Endodermal cell (in vitro differentiated cells): ENCODE measurements at regions not wholly inside any gene's neighbourhood (a gene's known extent, or its start where the extent isn't known, plus 50 kb on each side); places are given as distances from the start of the nearest gene placed in this dataset.

Source experiments
- DNase-seq: peaks from one replicate; pipeline ENCODE4 v3.0.0-alpha.2; 2017
- H3K27ac ChIP-seq: 2 replicates; pipeline ENCODE4 v1.5.1; 2013; ENCODE audit warnings: mild to moderate bottlenecking, low read depth, low read length, moderate library complexity
- H3K27me3 ChIP-seq: 2 replicates; pipeline ENCODE4 v1.6.1; 2013; ENCODE audit warnings: mild to moderate bottlenecking, low read length, moderate library complexity; ENCODE audit not compliant: insufficient read depth, control insufficient read depth, poor library complexity, severe bottlenecking
- H3K36me3 ChIP-seq: 2 replicates; pipeline ENCODE4 v1.7.0; 2013; ENCODE audit warnings: mild to moderate bottlenecking, low read length, moderate library complexity; ENCODE audit not compliant: control insufficient read depth, insufficient read depth
- H3K4me1 ChIP-seq: one replicate; pipeline ENCODE4 v1.7.0; 2013; ENCODE audit warnings: low read length; ENCODE audit not compliant: control insufficient read depth, insufficient read depth
- H3K4me3 ChIP-seq: 2 replicates; pipeline ENCODE4 v1.5.1; 2013; ENCODE audit warnings: mild to moderate bottlenecking, low read length, moderate library complexity
- H3K9ac ChIP-seq: 2 replicates; pipeline ENCODE4 v1.6.1; 2013; ENCODE audit warnings: mild to moderate bottlenecking, low read length, moderate library complexity; ENCODE audit not compliant: poor library complexity, severe bottlenecking; ENCODE audit errors: extremely low read depth
- H3K9me3 ChIP-seq: 2 replicates; pipeline ENCODE4 v1.6.1; 2013; ENCODE audit warnings: mild to moderate bottlenecking, low read length, moderate library complexity; ENCODE audit not compliant: control insufficient read depth
- H3K27ac Mint-ChIP-seq: 2 replicates; pipeline ENCODE4 v1.8.0; 2020; ENCODE audit warnings: mixed read lengths
- H3K27me3 Mint-ChIP-seq: 2 replicates; pipeline ENCODE4 v1.8.0; 2021; ENCODE audit warnings: mild to moderate bottlenecking, mixed read lengths; ENCODE audit not compliant: insufficient read depth
- H3K36me3 Mint-ChIP-seq: 2 replicates; pipeline ENCODE4 v1.8.0; 2020; ENCODE audit warnings: low read depth, mixed read lengths
- H3K4me1 Mint-ChIP-seq: 2 replicates; pipeline ENCODE4 v1.8.0; 2020; ENCODE audit warnings: mixed read lengths
- H3K4me3 Mint-ChIP-seq: 2 replicates; pipeline ENCODE4 v1.8.0; 2020; ENCODE audit warnings: mild to moderate bottlenecking, moderate library complexity, mixed read lengths
- H3K9me3 Mint-ChIP-seq: 2 replicates; pipeline ENCODE4 v1.8.0; 2020; ENCODE audit warnings: mild to moderate bottlenecking, mixed read lengths
- CTCF ChIP-seq: fragments of 200-600 bp; sonication (generic); conservative IDR thresholded peaks from 2 replicates; pipeline ENCODE4 v1.5.0; 2021; ENCODE audit warnings: antibody characterized with exemption, mild to moderate bottlenecking
- WGBS, 2 experiments: methylation state at CpG; one replicate each; pipeline versions ENCODE4 v1.1.5 to v1.1.7; 2013; ENCODE audit warnings: missing lambda C conversion rate in 2 of 2, mixed read lengths in 1 of 2; ENCODE audit not compliant: insufficient coverage in 1 of 2, insufficient read length in 1 of 2; 5-methylcytosine and 5-hydroxymethylcytosine counted together

GRCh38 chr5:20291766-20292165 lies 303.8 kb upstream of the CDH18 start:
- H3K9me3 Mint-ChIP-seq: no peaks in the 10 kb centered on the region
- Histone ChIP-seq H3K27ac (no peak overlapping the region), H3K27me3 (no peaks in the 10 kb centered on the region), H3K9me3 (no peaks in the 10 kb centered on the region), H3K36me3 (no peaks in the 10 kb centered on the region), H3K4me1 (no peaks in the 10 kb centered on the region), H3K4me3 (no peak overlapping the region), H3K9ac (no peak overlapping the region)
- H3K27ac Mint-ChIP-seq: no peak overlapping the region
- no peaks in the 10 kb centered on the region for H3K4me1 Mint-ChIP-seq
- H3K4me3 Mint-ChIP-seq: no peak overlapping the region
- no peak for TF ChIP-seq CTCF
- no peak for DNase-seq
- WGBS, 2 experiments: 94 to 100% methylated on average over 2 to 3 of the region's 3 CpGs
- no peaks in the 10 kb centered on the region for H3K27me3 Mint-ChIP-seq
- no peaks in the 10 kb centered on the region for H3K36me3 Mint-ChIP-seq

- H3K4me1 Mint-ChIP-seq: no peaks in the 10 kb centered on the region
- H3K27ac ChIP-seq: no peak overlapping the region
- H3K27ac Mint-ChIP-seq: no peak overlapping the region
- no peaks in the 10 kb centered on the region for H3K9me3 ChIP-seq
- no peak for DNase-seq
- H3K4me3 Mint-ChIP-seq: no peak overlapping the region
- no peaks in the 10 kb centered on the region for H3K36me3 Mint-ChIP-seq
- WGBS, 2 experiments: 87% methylated on average over 4 of the region's 4 CpGs; no CpG with 5 or more reads in 1 of the 2 experiments
- no peaks in the 10 kb centered on the region for H3K27me3 ChIP-seq
- H3K9me3 Mint-ChIP-seq: no peaks in the 10 kb centered on the region
- no peaks in the 10 kb centered on the region for H3K36me3 ChIP-seq
- H3K4me3 ChIP-seq: no peak overlapping the region
- H3K4me1 ChIP-seq: no peaks in the 10 kb centered on the region
- no peaks in the 10 kb centered on the region for H3K27me3 Mint-ChIP-seq
- no peak overlapping the region for H3K9ac ChIP-seq
- no peak for TF ChIP-seq CTCF
Observed at GRCh38 chr5:20287640-20288039, 299.6 kb upstream of the CDH18 start.

GRCh38 chr5:20286512-20286911 lies 298.5 kb upstream of the CDH18 start:
- Mint-ChIP-seq H3K9me3 (no peaks in the 10 kb centered on the region), H3K4me1 (no peaks in the 10 kb centered on the region)

More at GRCh38 chr5:20286512-20286911, 298.5 kb upstream of the CDH18 start:
- Histone ChIP-seq H3K27me3 (no peaks in the 10 kb centered on the region), H3K9me3 (no peaks in the 10 kb centered on the region), H3K4me3 (no peak overlapping the region), H3K27ac (no peak overlapping the region), H3K4me1 (no peaks in the 10 kb centered on the region), H3K9ac (no peak overlapping the region), H3K36me3 (no peaks in the 10 kb centered on the region)
- no peak for DNase-seq
- Mint-ChIP-seq H3K4me3 (no peak overlapping the region), H3K27ac (no peak overlapping the region), H3K36me3 (no peaks in the 10 kb centered on the region), H3K27me3 (no peaks in the 10 kb centered on the region)
- TF ChIP-seq CTCF: no peak
